Ishikawa (cell line): ENCODE measurements at regions not wholly inside any gene's neighbourhood (a gene's known extent, or its start where the extent isn't known, plus 50 kb on each side); places are given as distances from the start of the nearest gene placed in this dataset.

Source experiments
- CEBPB ChIP-seq: IDR thresholded peaks from 2 replicates; pipeline ENCODE4 v1.6.1; 2012
- CREB1 ChIP-seq: IDR thresholded peaks from 2 replicates; pipeline ENCODE4 v1.6.1; 2012; ENCODE audit warnings: low read depth
- EGR1 ChIP-seq: IDR thresholded peaks from 2 replicates; pipeline ENCODE4 v1.6.1; 2012
- EP300 ChIP-seq: IDR thresholded peaks from 2 replicates; pipeline ENCODE4 v1.6.1; 2012; ENCODE audit warnings: borderline replicate concordance
- FOXM1 ChIP-seq: IDR thresholded peaks from 2 replicates; pipeline ENCODE4 v1.6.1; 2012; ENCODE audit warnings: low read depth, borderline replicate concordance
- MAX ChIP-seq: IDR thresholded peaks from 2 replicates; pipeline ENCODE4 v1.6.1; 2012
- NFIC ChIP-seq: IDR thresholded peaks from 2 replicates; pipeline ENCODE4 v1.6.1; 2012
- RAD21 ChIP-seq: IDR thresholded peaks from 2 replicates; pipeline ENCODE4 v1.6.1; 2012; ENCODE audit warnings: low read depth
- REST ChIP-seq: IDR thresholded peaks from 2 replicates; pipeline ENCODE4 v1.6.1; 2012; ENCODE audit warnings: low read depth, mild to moderate bottlenecking
- TAF1 ChIP-seq: IDR thresholded peaks from 2 replicates; pipeline ENCODE4 v1.6.1; 2012; ENCODE audit warnings: low read depth, mild to moderate bottlenecking
- TCF12 ChIP-seq: IDR thresholded peaks from 2 replicates; pipeline ENCODE4 v1.6.1; 2012; ENCODE audit warnings: low read depth
- TEAD4 ChIP-seq: IDR thresholded peaks from 2 replicates; pipeline ENCODE4 v1.6.1; 2012
- USF1 ChIP-seq: IDR thresholded peaks from 2 replicates; pipeline ENCODE4 v1.6.1; 2012
- YY1 ChIP-seq: IDR thresholded peaks from 2 replicates; pipeline ENCODE4 v1.6.1; 2012; ENCODE audit warnings: low read depth
- ZBTB7A ChIP-seq: IDR thresholded peaks from 2 replicates; pipeline ENCODE4 v1.6.1; 2012; ENCODE audit warnings: low read depth

- no peak for TF ChIP-seq CREB1
- TF ChIP-seq REST, result no peak
- TF ChIP-seq RAD21, result no peak
- no peak for TF ChIP-seq TEAD4
- no peak for TF ChIP-seq TAF1
- no peak for TF ChIP-seq CEBPB
- no peak for TF ChIP-seq USF1
- no peak for TF ChIP-seq NFIC
- TF ChIP-seq YY1, result no peak
- TF ChIP-seq MAX, result no peak
- TF ChIP-seq TCF12, result no peak
- TF ChIP-seq EGR1, result no peak
- no peak for TF ChIP-seq ZBTB7A
- TF ChIP-seq FOXM1, result no peak
- no peak for TF ChIP-seq EP300
These were observed 97.1 kb upstream of the DAAM1 start for GRCh38 chr14:59091404-59091803.

DNA sequence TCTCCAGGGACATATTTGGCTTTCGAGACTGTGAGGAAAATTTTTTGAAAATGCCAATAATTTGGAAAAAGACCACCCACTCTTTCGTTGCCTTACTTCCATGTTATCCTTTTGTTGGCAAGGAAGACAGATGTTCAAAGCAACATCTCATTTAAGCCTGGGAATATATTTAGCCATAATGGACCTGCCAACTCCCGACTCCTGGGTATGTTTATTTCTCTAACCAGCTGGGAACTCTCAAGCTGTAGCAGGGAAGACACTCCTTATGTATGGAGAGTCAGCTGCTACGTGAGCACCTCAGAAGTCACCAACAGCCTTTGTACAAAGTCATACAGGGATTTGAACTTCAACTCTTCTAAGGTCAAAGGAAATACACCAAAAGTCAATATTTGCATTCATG lies 96.5 kb upstream of the DAAM1 start:
- no peak for TF ChIP-seq EGR1
- TF ChIP-seq RAD21, result no peak
- TF ChIP-seq ZBTB7A, result no peak
- TF ChIP-seq FOXM1, result no peak
- TF ChIP-seq TEAD4, result no peak
- no peak for TF ChIP-seq CEBPB
- no peak for TF ChIP-seq REST
- TF ChIP-seq MAX, result no peak

- TF ChIP-seq MAX, result no peak
- TF ChIP-seq RAD21, result no peak
- no peak for TF ChIP-seq TEAD4
- no peak for TF ChIP-seq CEBPB
- no peak for TF ChIP-seq TAF1
- TF ChIP-seq FOXM1, result no peak
- no peak for TF ChIP-seq EGR1
- no peak for TF ChIP-seq REST
- no peak for TF ChIP-seq YY1
- no peak for TF ChIP-seq EP300
- no peak for TF ChIP-seq NFIC
- no peak for TF ChIP-seq TCF12
- TF ChIP-seq USF1, result no peak
- no peak for TF ChIP-seq ZBTB7A
These were observed 94.6 kb upstream of the DAAM1 start for GRCh38 chr14:59093902-59094301.

GRCh38 chr14:59096303-59096702 lies 92.2 kb upstream of the DAAM1 start:
- TF ChIP-seq YY1, result no peak
- no peak for TF ChIP-seq CEBPB
- TF ChIP-seq ZBTB7A, result no peak
- TF ChIP-seq TAF1, result no peak
- TF ChIP-seq USF1, result no peak
- TF ChIP-seq NFIC, result no peak
- TF ChIP-seq CREB1, result no peak
- no peak for TF ChIP-seq MAX
- no peak for TF ChIP-seq EGR1
- no peak for TF ChIP-seq REST
- TF ChIP-seq FOXM1, result no peak
- no peak for TF ChIP-seq TCF12
- no peak for TF ChIP-seq EP300
- no peak for TF ChIP-seq RAD21
